ENCODE measurements at regions not wholly inside any gene's neighbourhood (a gene's known extent, or its start where the extent isn't known, plus 50 kb on each side); places are given as distances from the start of the nearest gene placed in this dataset.
"Not testable (repeated sequence)": the region's sequence is repeated elsewhere in the genome, so short reads cannot be mapped to it uniquely, and the experiment has no call there.

GRCh38 chr18:56312551-56313335, 325.6 kb downstream of the TXNL1 start:
- no peak for DNase-seq

- DNase-seq = no peak
Measured at GRCh38 chr18:56309104-56309503, 329.3 kb downstream of the TXNL1 start.

- peak in 1 of 2 experiments; percentile 39 for DNase-seq
Measured at GRCh38 chr18:56307354-56308170, 330.8 kb downstream of the TXNL1 start.

GRCh38 chr18:56306797-56307196, 331.6 kb downstream of the TXNL1 start:
- DNase-seq = no peak

- DNase-seq = no peak
Measured at GRCh38 chr18:56305583-56305982, 332.8 kb downstream of the TXNL1 start.

- DNase-seq = no peak
Measured at GRCh38 chr18:56302156-56302555, 336.2 kb downstream of the TXNL1 start.

- DNase-seq = no peak
Measured at GRCh38 chr18:56299740-56300139, 338.7 kb downstream of the TXNL1 start.

- no peak for DNase-seq
Measured at GRCh38 chr18:56298935-56299334, 339.5 kb downstream of the TXNL1 start.

GRCh38 chr18:56296381-56296780, 342.0 kb downstream of the TXNL1 start:
- no peak for DNase-seq

- DNase-seq = no peak
Measured at GRCh38 chr18:56294484-56295183, 343.8 kb downstream of the TXNL1 start.

GRCh38 chr18:56291294-56291693, 347.1 kb downstream of the TXNL1 start:
- DNase-seq = no peak

- no peak for DNase-seq
Measured at GRCh38 chr18:56289381-56289780, 349.0 kb downstream of the TXNL1 start.

GRCh38 chr18:56286775-56287325, 351.5 kb downstream of the TXNL1 start:
- no peak for DNase-seq

- no peak for DNase-seq
Measured at GRCh38 chr18:56285387-56286065, 352.9 kb downstream of the TXNL1 start.

GRCh38 chr18:56284319-56284718, 354.1 kb downstream of the TXNL1 start:
- no peak for DNase-seq

GRCh38 chr18:56283316-56283715, 355.1 kb downstream of the TXNL1 start:
- no peak for DNase-seq

GRCh38 chr18:56282234-56283104, 355.9 kb downstream of the TXNL1 start:
- no peak for DNase-seq

GRCh38 chr18:56279816-56280215, 358.6 kb downstream of the TXNL1 start:
- not testable (repeated sequence) for DNase-seq

GRCh38 chr18:56278421-56279003, 359.9 kb downstream of the TXNL1 start:
- DNase-seq = no peak

- no peak for DNase-seq
Measured at GRCh38 chr18:56276466-56276865, 361.9 kb downstream of the TXNL1 start.
